ENCODE measurements at regions not wholly inside any gene's neighbourhood (a gene's known extent, or its start where the extent isn't known, plus 50 kb on each side); places are given as distances from the start of the nearest gene placed in this dataset.
A peak's percentile ranks its signal among the peaks of the same experiment; 100 is the strongest.
"Not testable (repeated sequence)": the region's sequence is repeated elsewhere in the genome, so short reads cannot be mapped to it uniquely, and the experiment has no call there.

GRCh38 chr7:32803406-32804141, 88.0 kb downstream of the KBTBD2 start:
- TF ChIP-seq TSHZ2 (CRISPR knock-in tag; IDR thresholded peaks at IDR 0.05), result no peak
- TF ChIP-seq GLIS3 (CRISPR knock-in tag; IDR thresholded peaks at IDR 0.05), result no peak
- TF ChIP-seq ZNF70 (CRISPR knock-in tag; IDR thresholded peaks at IDR 0.05), result no peak
- no peak for TF ChIP-seq ZNF8 (CRISPR knock-in tag; IDR thresholded peaks at IDR 0.05)
- no peak for ATAC-seq

GRCh38 chr7:32802305-32802910, 89.2 kb downstream of the KBTBD2 start:
- TF ChIP-seq ARNTL (CRISPR knock-in tag; IDR thresholded peaks at IDR 0.05; ENCODE audit: borderline replicate concordance, low read depth) (no peak), POU6F1 (CRISPR knock-in tag; IDR thresholded peaks at IDR 0.05; ENCODE audit: borderline replicate concordance, low read depth) (no peak), PPARA (CRISPR knock-in tag; IDR thresholded peaks at IDR 0.05; ENCODE audit: borderline replicate concordance) (no peak), ZNF70 (CRISPR knock-in tag; IDR thresholded peaks at IDR 0.05) (no peak), CREB5 (CRISPR knock-in tag; IDR thresholded peaks at IDR 0.05; ENCODE audit: low read depth) (no peak), CSRNP3 (CRISPR knock-in tag; IDR thresholded peaks at IDR 0.05) (no peak), ZFP3 (CRISPR knock-in tag; IDR thresholded peaks at IDR 0.05) (no peak), ZFP30 (CRISPR knock-in tag; IDR thresholded peaks at IDR 0.05) (no peak), ISL1 (CRISPR knock-in tag; IDR thresholded peaks at IDR 0.05) (no peak), ZNF565 (CRISPR knock-in tag; conservative IDR thresholded peaks at IDR 0.05; ENCODE audit: low read depth) (no peak), BACH2 (CRISPR knock-in tag; IDR thresholded peaks at IDR 0.05; ENCODE audit: borderline replicate concordance) (no peak), TSHZ2 (CRISPR knock-in tag; IDR thresholded peaks at IDR 0.05) (no peak), CSDC2 (CRISPR knock-in tag; IDR thresholded peaks at IDR 0.05) (no peak), ZC3H10 (CRISPR knock-in tag; IDR thresholded peaks at IDR 0.05) (no peak), ESRRG (CRISPR knock-in tag; IDR thresholded peaks at IDR 0.05) (no peak), SNAI2 (CRISPR knock-in tag; IDR thresholded peaks at IDR 0.05) (no peak)
- ATAC-seq, result no peak

- ATAC-seq, result not testable (repeated sequence)
Observed at GRCh38 chr7:32793053-32793452, 98.5 kb downstream of the KBTBD2 start.

- peak; percentile 86 for ATAC-seq
Observed at GRCh38 chr7:32790766-32791430, 100.7 kb downstream of the KBTBD2 start.

GRCh38 chr7:32789266-32789665, 102.3 kb downstream of the KBTBD2 start:
- not testable (repeated sequence) for ATAC-seq

- ATAC-seq, result not testable (repeated sequence)
Observed at GRCh38 chr7:32788174-32788573, 103.4 kb downstream of the KBTBD2 start.

GRCh38 chr7:32785365-32785944, 106.1 kb downstream of the KBTBD2 start:
- ATAC-seq, result not testable (repeated sequence)

- ATAC-seq, result peak; percentile 47
Observed at GRCh38 chr7:32779895-32780294, 111.7 kb downstream of the KBTBD2 start.
